AG09319 (cell line): ENCODE measurements at regions not wholly inside any gene's neighbourhood (a gene's known extent, or its start where the extent isn't known, plus 50 kb on each side); places are given as distances from the start of the nearest gene placed in this dataset.
A peak's percentile ranks its signal among the peaks of the same experiment; 100 is the strongest.

Experiments
- DNase-seq: peaks from one replicate; pipeline ENCODE4 v3.0.0-alpha.2; 2010; ENCODE audit warnings: low read depth; ENCODE audit errors: extremely low read depth
- TF ChIP-seq, protein P1 (sequence below): IDR thresholded peaks from 2 replicates; pipeline ENCODE4 v1.5.1; 2011; ENCODE audit warnings: low read depth, mild to moderate bottlenecking, inconsistent platforms, low read length, moderate library complexity

DNA sequence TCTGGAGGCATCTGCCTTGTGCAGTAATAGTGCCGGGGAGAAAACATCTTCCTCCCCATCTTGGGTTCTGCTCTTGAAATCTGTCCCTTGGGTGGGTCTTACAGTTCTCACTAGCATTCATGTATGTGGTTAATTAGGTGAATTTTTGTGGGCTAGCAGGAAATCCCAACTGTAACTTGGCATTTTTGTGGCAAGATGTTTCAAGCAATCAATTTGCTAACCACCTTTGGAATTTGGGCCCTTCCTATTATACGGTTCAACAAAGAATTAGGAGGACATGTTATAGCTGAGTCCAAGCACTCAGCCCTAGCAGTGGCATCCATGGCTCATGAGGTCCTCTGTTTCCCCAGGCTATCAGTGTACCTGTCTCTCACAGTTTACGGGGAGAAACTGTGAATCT lies 89.1 kb upstream of the MTNR1B start:
- TF ChIP-seq, protein P1, sequence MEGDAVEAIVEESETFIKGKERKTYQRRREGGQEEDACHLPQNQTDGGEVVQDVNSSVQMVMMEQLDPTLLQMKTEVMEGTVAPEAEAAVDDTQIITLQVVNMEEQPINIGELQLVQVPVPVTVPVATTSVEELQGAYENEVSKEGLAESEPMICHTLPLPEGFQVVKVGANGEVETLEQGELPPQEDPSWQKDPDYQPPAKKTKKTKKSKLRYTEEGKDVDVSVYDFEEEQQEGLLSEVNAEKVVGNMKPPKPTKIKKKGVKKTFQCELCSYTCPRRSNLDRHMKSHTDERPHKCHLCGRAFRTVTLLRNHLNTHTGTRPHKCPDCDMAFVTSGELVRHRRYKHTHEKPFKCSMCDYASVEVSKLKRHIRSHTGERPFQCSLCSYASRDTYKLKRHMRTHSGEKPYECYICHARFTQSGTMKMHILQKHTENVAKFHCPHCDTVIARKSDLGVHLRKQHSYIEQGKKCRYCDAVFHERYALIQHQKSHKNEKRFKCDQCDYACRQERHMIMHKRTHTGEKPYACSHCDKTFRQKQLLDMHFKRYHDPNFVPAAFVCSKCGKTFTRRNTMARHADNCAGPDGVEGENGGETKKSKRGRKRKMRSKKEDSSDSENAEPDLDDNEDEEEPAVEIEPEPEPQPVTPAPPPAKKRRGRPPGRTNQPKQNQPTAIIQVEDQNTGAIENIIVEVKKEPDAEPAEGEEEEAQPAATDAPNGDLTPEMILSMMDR: no peak
- DNase-seq: no peak

DNA sequence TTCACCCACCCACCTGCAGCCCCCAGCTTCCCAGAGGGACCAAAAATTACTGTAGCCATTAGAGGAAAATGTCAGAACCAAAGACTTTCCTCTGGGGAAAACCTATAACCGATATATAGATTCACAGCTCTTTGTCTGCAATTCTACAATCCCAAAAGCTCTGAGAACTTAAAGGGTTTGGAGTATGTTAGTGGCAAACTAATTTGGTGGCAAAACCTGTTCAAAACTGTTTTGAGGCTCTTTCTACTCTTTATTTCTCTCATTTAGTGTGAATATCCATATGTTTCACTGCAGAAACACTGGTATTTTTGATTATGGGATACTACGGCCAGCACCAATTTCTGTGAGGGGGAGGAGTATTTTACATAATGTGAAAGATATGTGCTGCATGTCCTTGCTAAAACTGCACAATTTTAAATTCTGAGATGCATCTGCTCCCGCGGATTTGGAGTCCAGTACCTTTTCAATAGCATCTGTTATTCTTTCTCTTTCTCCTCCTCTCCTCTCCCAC lies 87.5 kb upstream of the MTNR1B start:
- no peak for DNase-seq
- TF ChIP-seq, protein P1: no peak

- TF ChIP-seq, protein P1: no peak
These were observed 86.4 kb upstream of the MTNR1B start for GRCh38 chr11:92882828-92883611.

GRCh38 chr11:92885600-92885999 lies 83.9 kb upstream of the MTNR1B start:
- DNase-seq: no peak
- TF ChIP-seq, protein P1: no peak

More at GRCh38 chr11:92882828-92883611, 86.4 kb upstream of the MTNR1B start:
- no peak for DNase-seq

DNA sequence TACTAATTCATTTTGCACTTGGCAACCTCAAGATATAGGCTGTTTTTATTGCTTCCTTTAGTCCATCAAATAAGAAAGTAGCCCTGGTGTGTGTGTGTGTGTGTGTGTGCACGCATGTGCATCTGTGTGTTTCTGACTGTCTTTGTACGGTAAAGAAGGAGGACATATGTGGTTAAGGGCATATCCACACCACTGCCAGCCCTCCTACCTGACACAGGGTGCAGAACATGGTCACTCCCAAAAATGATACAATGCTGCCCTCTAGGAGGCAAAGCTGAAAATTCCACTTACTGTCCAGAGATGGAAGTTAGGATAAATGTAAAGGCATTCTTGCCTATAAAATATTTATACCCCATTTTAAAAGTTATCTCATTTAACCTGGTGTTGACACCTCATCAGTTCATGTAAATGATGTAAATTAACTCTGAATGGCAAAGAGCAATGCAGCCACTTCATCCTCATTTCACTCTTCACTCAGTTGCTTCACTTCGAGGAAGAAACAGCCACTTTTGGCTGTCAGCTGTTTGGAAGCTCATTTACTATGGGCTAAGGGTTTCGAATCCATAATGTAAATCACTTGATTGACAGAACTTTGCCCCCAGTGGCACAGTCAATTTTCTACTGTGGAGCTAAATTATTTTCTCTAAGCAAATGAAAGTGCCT lies 83.1 kb upstream of the MTNR1B start:
- TF ChIP-seq, protein P1: peak; percentile 50
- DNase-seq: no peak

DNA sequence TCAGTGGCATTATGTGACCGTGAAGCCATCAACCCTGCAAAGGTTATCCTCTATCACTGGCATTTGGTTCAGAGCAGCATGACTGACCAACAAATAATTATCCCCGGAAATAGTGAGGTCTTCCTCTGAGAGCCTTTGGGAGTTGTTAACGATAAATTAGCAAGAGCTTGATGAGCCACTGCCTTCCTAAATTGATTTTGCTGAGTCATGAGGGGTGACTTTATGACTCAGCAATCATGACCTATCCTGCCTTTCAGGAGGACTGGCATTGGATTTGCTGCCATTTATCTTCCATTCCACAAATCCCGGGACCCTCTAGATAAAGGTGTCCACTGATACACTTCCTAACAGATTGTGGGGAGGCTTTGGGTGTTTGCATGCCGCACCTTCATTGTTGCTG lies 80.8 kb upstream of the MTNR1B start:
- TF ChIP-seq, protein P1: no peak
- DNase-seq: no peak

GRCh38 chr11:92890846-92891245 lies 78.6 kb upstream of the MTNR1B start:
- no peak for DNase-seq
- TF ChIP-seq, protein P1: no peak
